Activated CD8-positive, alpha-beta T cell treated with anti-CD3 and anti-CD28 coated beads for 36 hours (primary cell): ENCODE measurements at regions not wholly inside any gene's neighbourhood (a gene's known extent, or its start where the extent isn't known, plus 50 kb on each side); places are given as distances from the start of the nearest gene placed in this dataset.

Experiments used
- ATAC-seq: fragments of 200-7000 bp; cut with Tn5 transposase; one replicate; pipeline ENCODE4 v1.10.0; 2021; ENCODE audit warnings: mild to moderate bottlenecking, moderate library complexity
- CTCF ChIA-PET: fragments of 350-600 bp; sonication (Branson Sonifier 250); formaldehyde crosslinking; loops from one replicate; lab custom pipeline; 2021; ENCODE audit warnings: antibody characterized with exemption; lab: Charles Lee
- POLR2A ChIA-PET: fragments of 350-600 bp; sonication (Branson Sonifier 250); formaldehyde crosslinking; loops from one replicate; lab custom pipeline; 2021; ENCODE audit warnings: antibody characterized with exemption; lab: Charles Lee
- DNase-seq: peaks from one replicate; pipeline ENCODE4 v3.0.0-alpha.2; 2020
- H3K27ac Mint-ChIP-seq: one replicate; pipeline ENCODE4 v1.8.0; 2021; ENCODE audit warnings: mild to moderate bottlenecking, mixed read lengths
- H3K27me3 Mint-ChIP-seq: one replicate; pipeline ENCODE4 v1.8.0; 2021; ENCODE audit warnings: mixed read lengths
- H3K36me3 Mint-ChIP-seq: one replicate; pipeline ENCODE4 v1.8.0; 2021; ENCODE audit warnings: low read depth, mixed read lengths
- H3K4me1 Mint-ChIP-seq: one replicate; pipeline ENCODE4 v1.8.0; 2021; ENCODE audit warnings: low read depth, mixed read lengths
- H3K4me3 Mint-ChIP-seq: one replicate; pipeline ENCODE4 v1.8.0; 2021; ENCODE audit warnings: mild to moderate bottlenecking, moderate library complexity, mixed read lengths
- H3K9me3 Mint-ChIP-seq: one replicate; pipeline ENCODE4 v1.8.0; 2021; ENCODE audit warnings: mixed read lengths
- intact Hi-C: fragments of 100-400 bp; cut with micrococcal nuclease; formaldehyde crosslinking; loops from one replicate; pipeline ENCODE4 v1.10.0; 2022
- TF ChIP-seq, protein P1 (sequence below): fragments of 200-600 bp; IDR thresholded peaks from one replicate; pipeline ENCODE4 v1.8.0; 2022; ENCODE audit warnings: antibody characterized with exemption, mild to moderate bottlenecking

DNA sequence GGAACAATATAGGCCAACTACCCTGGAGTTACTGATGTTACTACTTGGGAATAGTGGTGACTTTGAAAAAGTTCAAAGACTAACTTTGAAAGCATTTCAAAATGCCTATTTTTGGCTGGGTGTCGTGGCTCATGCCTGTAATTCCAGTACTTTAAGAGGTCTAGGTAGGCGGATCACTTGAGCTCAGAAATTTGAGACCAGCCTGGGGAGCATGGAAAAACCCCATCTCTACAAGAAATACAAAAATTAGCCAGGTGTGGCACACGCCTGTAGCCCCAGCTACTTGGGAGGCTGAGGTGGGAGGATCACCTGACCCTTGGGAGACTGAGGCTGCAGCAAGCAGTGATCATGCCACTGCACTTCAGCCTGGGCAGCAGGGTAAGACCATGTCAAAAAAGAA, 105.3 kb downstream of the ARRDC3 start:
- ChIA-PET POLR2A (interaction anchor here (1.2 kb wide), 1 partner anchor 104 kb away, joined by 3 read pairs; no protein-coding TSS in a partner anchor), CTCF (interaction anchor here (0.6 to 1.1 kb wide), 2 partner anchors 67 to 107 kb away, joined by 3 to 4 read pairs; no protein-coding TSS in a partner anchor)
- H3K27me3 Mint-ChIP-seq = no peaks in the 10 kb centered on the region
- peaks cover 14% of the 10 kb centered on the region for H3K36me3 Mint-ChIP-seq
- H3K9me3 Mint-ChIP-seq = peaks cover 8% of the 10 kb centered on the region
- ATAC-seq = no peak
- TF ChIP-seq, protein P1, sequence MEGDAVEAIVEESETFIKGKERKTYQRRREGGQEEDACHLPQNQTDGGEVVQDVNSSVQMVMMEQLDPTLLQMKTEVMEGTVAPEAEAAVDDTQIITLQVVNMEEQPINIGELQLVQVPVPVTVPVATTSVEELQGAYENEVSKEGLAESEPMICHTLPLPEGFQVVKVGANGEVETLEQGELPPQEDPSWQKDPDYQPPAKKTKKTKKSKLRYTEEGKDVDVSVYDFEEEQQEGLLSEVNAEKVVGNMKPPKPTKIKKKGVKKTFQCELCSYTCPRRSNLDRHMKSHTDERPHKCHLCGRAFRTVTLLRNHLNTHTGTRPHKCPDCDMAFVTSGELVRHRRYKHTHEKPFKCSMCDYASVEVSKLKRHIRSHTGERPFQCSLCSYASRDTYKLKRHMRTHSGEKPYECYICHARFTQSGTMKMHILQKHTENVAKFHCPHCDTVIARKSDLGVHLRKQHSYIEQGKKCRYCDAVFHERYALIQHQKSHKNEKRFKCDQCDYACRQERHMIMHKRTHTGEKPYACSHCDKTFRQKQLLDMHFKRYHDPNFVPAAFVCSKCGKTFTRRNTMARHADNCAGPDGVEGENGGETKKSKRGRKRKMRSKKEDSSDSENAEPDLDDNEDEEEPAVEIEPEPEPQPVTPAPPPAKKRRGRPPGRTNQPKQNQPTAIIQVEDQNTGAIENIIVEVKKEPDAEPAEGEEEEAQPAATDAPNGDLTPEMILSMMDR = no peak
- intact Hi-C loops = no loop called here
- peaks cover 41% of the 10 kb centered on the region for H3K4me1 Mint-ChIP-seq
- no peak for DNase-seq
- no peak overlapping the region for H3K4me3 Mint-ChIP-seq
- H3K27ac Mint-ChIP-seq = no peak overlapping the region

DNA sequence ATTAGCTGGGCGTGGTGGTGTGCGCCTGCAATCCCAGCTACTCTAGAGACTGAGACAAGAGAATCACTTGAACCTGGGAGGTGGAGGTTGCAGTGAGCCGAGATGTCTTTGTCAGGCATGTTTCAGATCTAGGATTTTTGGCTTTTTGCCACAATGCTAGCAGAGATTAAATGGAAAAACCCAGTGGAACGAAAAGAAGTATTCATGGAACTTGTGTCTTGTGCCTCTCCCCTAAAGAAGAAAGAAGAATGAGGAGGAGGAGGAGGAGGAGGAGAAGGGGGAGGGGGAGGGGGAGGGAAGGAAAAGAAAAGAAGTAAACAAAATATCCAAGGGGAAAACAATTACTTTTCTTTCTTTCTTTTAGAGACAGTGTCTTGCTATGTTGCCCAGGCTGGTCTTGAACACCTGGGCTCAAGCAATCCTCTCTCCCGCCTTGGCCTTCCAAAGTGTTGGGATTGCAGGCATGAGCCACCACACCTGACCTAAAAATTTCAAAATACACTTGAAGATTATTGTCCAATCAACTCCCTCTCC, 106.0 kb downstream of the ARRDC3 start:
- DNase-seq = no peak
- ATAC-seq = no peak
- TF ChIP-seq, protein P1 = no peak
- no peaks in the 10 kb centered on the region for H3K27me3 Mint-ChIP-seq
- peaks cover 7% of the 10 kb centered on the region for H3K36me3 Mint-ChIP-seq
- peaks cover 36% of the 10 kb centered on the region for H3K4me1 Mint-ChIP-seq
- H3K27ac Mint-ChIP-seq = no peak overlapping the region
- ChIA-PET POLR2A (interaction anchor here (1.2 to 1.5 kb wide), 2 partner anchors 105 to 106 kb away, joined by 3 to 4 read pairs; partner anchors contain the start of gene ARRDC3), CTCF (interaction anchor here (1.1 kb wide), 1 partner anchor 66 kb away, joined by 4 read pairs; no protein-coding TSS in a partner anchor)
- H3K9me3 Mint-ChIP-seq = peaks cover 3% of the 10 kb centered on the region
- H3K4me3 Mint-ChIP-seq = no peak overlapping the region
- intact Hi-C loops = no loop called here

DNA sequence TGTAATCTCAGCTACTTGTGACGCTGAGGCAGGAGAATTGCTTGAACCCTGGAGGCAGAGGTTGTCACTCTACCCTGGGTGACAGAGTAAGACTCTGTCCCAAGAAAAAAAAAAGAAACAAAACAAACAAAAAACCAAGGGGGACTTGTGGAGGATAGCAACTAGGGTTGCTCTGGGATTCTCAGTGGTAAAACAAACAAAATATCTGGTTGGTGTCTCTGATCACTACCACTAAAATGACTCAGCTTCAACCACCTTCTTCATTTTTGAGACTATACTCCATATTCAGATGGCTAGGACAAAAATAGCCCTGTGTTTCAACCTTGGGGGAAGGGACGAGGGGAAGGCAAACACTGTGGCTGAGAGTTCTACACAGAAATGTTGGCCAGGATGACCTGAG, 110.3 kb downstream of the ARRDC3 start:
- ATAC-seq (peak; percentile 56), DNase-seq (no peak)
- CTCF ChIA-PET = interaction anchor here (0.9 to 2.5 kb wide), 4 partner anchors 8 to 147 kb away, joined by 3 to 15 read pairs (median 4); no protein-coding TSS in a partner anchor
- Mint-ChIP-seq H3K4me3 (no peak overlapping the region), H3K36me3 (no peaks in the 10 kb centered on the region), H3K27ac (no peak overlapping the region), H3K27me3 (no peaks in the 10 kb centered on the region), H3K9me3 (no peaks in the 10 kb centered on the region), H3K4me1 (peaks cover 24% of the 10 kb centered on the region)
- TF ChIP-seq, protein P1 = no peak
- intact Hi-C loops = no loop called here
- POLR2A ChIA-PET = no interaction called here

DNA sequence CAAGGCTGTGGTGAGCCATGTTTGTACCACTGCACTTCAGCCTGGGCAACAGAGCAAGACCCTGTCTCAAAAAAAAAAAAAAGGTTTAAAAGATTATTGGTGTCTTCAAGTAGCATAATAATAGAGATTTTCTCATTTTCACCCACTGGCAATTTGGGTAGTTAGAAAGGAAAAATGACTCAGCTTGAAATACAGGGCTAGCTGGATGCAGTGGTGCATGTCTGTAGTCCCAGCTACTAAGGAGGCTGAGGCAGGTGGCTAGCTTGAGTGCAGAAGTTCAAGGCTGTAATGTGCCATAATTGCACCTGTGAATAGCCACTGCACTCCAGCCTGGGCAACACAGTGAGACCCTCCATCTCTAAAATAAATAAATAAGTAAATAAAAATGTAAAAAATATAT, 111.1 kb downstream of the ARRDC3 start:
- Mint-ChIP-seq H3K4me3 (no peak overlapping the region), H3K36me3 (no peaks in the 10 kb centered on the region), H3K27me3 (no peaks in the 10 kb centered on the region), H3K9me3 (no peaks in the 10 kb centered on the region), H3K27ac (no peak overlapping the region), H3K4me1 (peaks cover 22% of the 10 kb centered on the region)
- ChIA-PET CTCF (interaction anchor here (0.9 to 2.5 kb wide), 5 partner anchors 9 to 148 kb away, joined by 3 to 15 read pairs (median 4); no protein-coding TSS in a partner anchor), POLR2A (interaction anchor here (0.6 to 1.7 kb wide), 2 partner anchors 8 to 20 kb away, joined by 3 to 5 read pairs; no protein-coding TSS in a partner anchor)
- no peak for ATAC-seq
- no peak for DNase-seq
- intact Hi-C loops = no loop called here
- TF ChIP-seq, protein P1 = no peak

DNA sequence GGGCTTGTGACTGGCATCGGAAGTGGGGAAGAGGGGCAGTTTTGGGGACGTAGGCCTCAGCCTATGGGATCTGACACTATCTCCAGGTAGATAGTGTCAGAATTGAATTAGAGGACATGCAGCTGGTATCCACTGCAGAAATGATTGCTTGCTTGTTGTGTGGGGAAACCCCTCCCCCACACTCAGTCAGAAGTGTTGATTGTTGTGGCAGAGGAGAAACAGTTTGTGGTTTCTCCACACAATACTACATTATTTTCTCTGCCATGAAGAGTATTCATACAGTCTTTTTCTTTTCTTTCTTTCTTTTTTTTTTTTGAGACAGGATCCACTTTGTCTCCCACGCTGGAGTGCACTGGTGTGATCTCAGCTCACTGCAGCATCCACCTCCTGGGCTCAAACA, 113.9 kb downstream of the ARRDC3 start:
- no peaks in the 10 kb centered on the region for H3K9me3 Mint-ChIP-seq
- intact Hi-C loops = loop anchor here (5.0 kb wide), 1 partner anchor 43 kb away; no protein-coding TSS in a partner anchor
- TF ChIP-seq, protein P1 = no peak
- CTCF ChIA-PET = interaction anchor here (0.7 to 2.6 kb wide), 5 partner anchors 12 to 176 kb away, joined by 3 to 19 read pairs (median 4); partner anchors contain the start of gene ARRDC3
- H3K27me3 Mint-ChIP-seq = no peaks in the 10 kb centered on the region
- no peak overlapping the region for H3K4me3 Mint-ChIP-seq
- H3K4me1 Mint-ChIP-seq = peaks cover 29% of the 10 kb centered on the region
- H3K27ac Mint-ChIP-seq = no peak overlapping the region
- H3K36me3 Mint-ChIP-seq = no peaks in the 10 kb centered on the region
- DNase-seq (peak; percentile 59), ATAC-seq (peak; percentile 54)
- POLR2A ChIA-PET = interaction anchor here (1.0 kb wide), 1 partner anchor 12 kb away, joined by 3 read pairs; no protein-coding TSS in a partner anchor
